Type B pancreatic cell (in vitro differentiated cells): ENCODE measurements at regions not wholly inside any gene's neighbourhood (a gene's known extent, or its start where the extent isn't known, plus 50 kb on each side); places are given as distances from the start of the nearest gene placed in this dataset.
A peak's percentile ranks its signal among the peaks of the same experiment; 100 is the strongest.
"Not testable (repeated sequence)": the region's sequence is repeated elsewhere in the genome, so short reads cannot be mapped to it uniquely, and the experiment has no call there.

Experiments
- DNase-seq: peaks from one replicate; pipeline ENCODE4 v3.0.0; 2021; ENCODE audit warnings: mixed read lengths; ENCODE audit not compliant: unreplicated experiment; ENCODE audit errors: extremely low spot score
- H3K27ac Mint-ChIP-seq: 2 replicates; pipeline ENCODE4 v1.8.0; 2021; ENCODE audit warnings: mild to moderate bottlenecking, mixed read lengths
- H3K27me3 Mint-ChIP-seq: 2 replicates; pipeline ENCODE4 v1.8.0; 2021; ENCODE audit warnings: mixed read lengths
- H3K36me3 Mint-ChIP-seq: 2 replicates; pipeline ENCODE4 v1.8.0; 2021; ENCODE audit warnings: mixed read lengths
- H3K4me1 Mint-ChIP-seq: one replicate; pipeline ENCODE4 v1.8.0; 2021; ENCODE audit warnings: mixed read lengths; ENCODE audit not compliant: unreplicated experiment
- H3K4me3 Mint-ChIP-seq: 2 replicates; pipeline ENCODE4 v1.8.0; 2021; ENCODE audit warnings: mild to moderate bottlenecking, mixed read lengths
- H3K9me3 Mint-ChIP-seq: 2 replicates; pipeline ENCODE4 v1.8.0; 2021; ENCODE audit warnings: mixed read lengths
- CTCF ChIP-seq: fragments of 200-600 bp; sonication (generic); conservative IDR thresholded peaks from 2 replicates; pipeline ENCODE4 v1.5.0; 2021; ENCODE audit warnings: antibody characterized with exemption, mild to moderate bottlenecking

GRCh38 chrX:121755541-121755940 is 708.1 kb downstream of the GLUD2 start:
- H3K27me3 Mint-ChIP-seq = no peaks in the 10 kb centered on the region
- no peaks in the 10 kb centered on the region for H3K36me3 Mint-ChIP-seq
- peak overlapping the region; percentile 92 for H3K27ac Mint-ChIP-seq
- H3K4me3 Mint-ChIP-seq = peak overlapping the region; percentile 53
- TF ChIP-seq CTCF = no peak
- DNase-seq = no peak
- H3K4me1 Mint-ChIP-seq = no peaks in the 10 kb centered on the region
- peaks cover 7% of the 10 kb centered on the region for H3K9me3 Mint-ChIP-seq

GRCh38 chrX:121761845-121762244 is 714.4 kb downstream of the GLUD2 start:
- H3K36me3 Mint-ChIP-seq = no peaks in the 10 kb centered on the region
- H3K4me1 Mint-ChIP-seq = no peaks in the 10 kb centered on the region
- no peak for DNase-seq
- no peak overlapping the region for H3K27ac Mint-ChIP-seq
- no peaks in the 10 kb centered on the region for H3K9me3 Mint-ChIP-seq
- TF ChIP-seq CTCF = no peak
- no peaks in the 10 kb centered on the region for H3K27me3 Mint-ChIP-seq
- H3K4me3 Mint-ChIP-seq = no peak overlapping the region

- no peaks in the 10 kb centered on the region for H3K36me3 Mint-ChIP-seq
- no peak overlapping the region for H3K27ac Mint-ChIP-seq
- no peaks in the 10 kb centered on the region for H3K27me3 Mint-ChIP-seq
- no peaks in the 10 kb centered on the region for H3K4me1 Mint-ChIP-seq
- H3K9me3 Mint-ChIP-seq = no peaks in the 10 kb centered on the region
- no peak for TF ChIP-seq CTCF
- no peak overlapping the region for H3K4me3 Mint-ChIP-seq
- DNase-seq = no peak
Observed at GRCh38 chrX:121763671-121764070, 716.3 kb downstream of the GLUD2 start.

- H3K9me3 Mint-ChIP-seq, H3K4me3 Mint-ChIP-seq, DNase-seq, H3K4me1 Mint-ChIP-seq, H3K27ac Mint-ChIP-seq, H3K36me3 Mint-ChIP-seq, H3K27me3 Mint-ChIP-seq: not testable (repeated sequence)
Observed at GRCh38 chrX:121768210-121768609, 720.8 kb downstream of the GLUD2 start.

GRCh38 chrX:121781991-121782390 is 734.6 kb downstream of the GLUD2 start:
- H3K4me1 Mint-ChIP-seq = no peaks in the 10 kb centered on the region
- DNase-seq = no peak
- no peak overlapping the region for H3K4me3 Mint-ChIP-seq
- no peaks in the 10 kb centered on the region for H3K9me3 Mint-ChIP-seq
- no peak overlapping the region for H3K27ac Mint-ChIP-seq
- no peak for TF ChIP-seq CTCF
- H3K27me3 Mint-ChIP-seq = no peaks in the 10 kb centered on the region
- H3K36me3 Mint-ChIP-seq = no peaks in the 10 kb centered on the region

GRCh38 chrX:121782544-121782943 is 735.1 kb downstream of the GLUD2 start:
- H3K4me1 Mint-ChIP-seq = no peaks in the 10 kb centered on the region
- no peaks in the 10 kb centered on the region for H3K9me3 Mint-ChIP-seq
- H3K27ac Mint-ChIP-seq = no peak overlapping the region
- no peaks in the 10 kb centered on the region for H3K27me3 Mint-ChIP-seq
- no peak overlapping the region for H3K4me3 Mint-ChIP-seq
- TF ChIP-seq CTCF = no peak
- H3K36me3 Mint-ChIP-seq = no peaks in the 10 kb centered on the region
- no peak for DNase-seq
